ENCODE measurements at regions not wholly inside any gene's neighbourhood (a gene's known extent, or its start where the extent isn't known, plus 50 kb on each side); places are given as distances from the start of the nearest gene placed in this dataset.
"Not testable (repeated sequence)": the region's sequence is repeated elsewhere in the genome, so short reads cannot be mapped to it uniquely, and the experiment has no call there.

DNA sequence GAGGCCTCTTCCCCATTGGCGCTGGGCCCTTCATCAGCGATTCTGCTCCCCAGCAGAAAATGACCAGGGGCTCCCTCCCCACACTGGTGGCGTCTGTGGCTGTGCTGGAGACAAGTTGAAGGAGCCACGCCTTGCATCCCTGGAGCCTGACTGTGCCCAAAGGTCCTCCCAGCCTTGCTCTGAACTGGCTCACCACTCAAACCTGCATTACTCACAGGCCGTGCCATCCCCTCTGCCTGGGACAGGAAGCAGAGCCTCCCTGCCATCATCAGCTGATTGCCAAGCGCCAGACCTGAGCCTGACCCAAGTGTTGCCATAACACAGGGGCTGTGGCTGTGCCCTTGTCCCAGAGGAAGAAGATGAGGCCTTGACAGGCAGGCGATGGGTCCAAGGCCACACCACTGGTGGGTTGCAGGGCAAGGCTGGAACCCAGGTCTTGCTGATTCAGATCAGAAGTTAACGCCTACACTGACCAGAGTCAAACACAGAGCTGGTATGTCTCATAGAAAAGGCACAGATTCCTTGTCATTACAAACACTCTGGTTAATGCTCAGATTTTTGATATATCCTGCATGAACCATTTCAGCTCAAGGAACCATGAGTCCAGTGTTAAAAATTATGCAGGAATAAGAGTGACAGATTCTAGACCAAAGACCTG is 151.1 kb downstream of the BCL2L11 start:
- H3K4me1 ChIP-seq (ENCODE audit: insufficient read depth, low read length, poor library complexity, severe bottlenecking); intact Hi-C loops (cut with micrococcal nuclease; ENCODE audit: unreplicated experiment); BruUV-seq (replicated peaks); H3K36me3 ChIP-seq (ENCODE audit: insufficient read depth, low read length); POLR2A ChIA-PET; H3K4me3 ChIP-seq (ENCODE audit: low read depth, low read length, poor library complexity, severe bottlenecking); DNase-seq (ENCODE audit: low spot score); H3K79me2 ChIP-seq (ENCODE audit: insufficient read depth, low read depth, low read length); H2AFZ ChIP-seq (ENCODE audit: low read length); H4K20me1 ChIP-seq (ENCODE audit: insufficient read depth, low read length); H3K9me2 ChIP-seq (ENCODE audit: insufficient read depth, low read length); CTCF ChIA-PET (ENCODE audit: unreplicated experiment); H3K9me3 ChIP-seq (ENCODE audit: low read length); H3K27ac ChIP-seq (ENCODE audit: low read depth, low read length, poor library complexity, severe bottlenecking); H3K4me2 ChIP-seq (ENCODE audit: low read length): not testable (repeated sequence)

DNA sequence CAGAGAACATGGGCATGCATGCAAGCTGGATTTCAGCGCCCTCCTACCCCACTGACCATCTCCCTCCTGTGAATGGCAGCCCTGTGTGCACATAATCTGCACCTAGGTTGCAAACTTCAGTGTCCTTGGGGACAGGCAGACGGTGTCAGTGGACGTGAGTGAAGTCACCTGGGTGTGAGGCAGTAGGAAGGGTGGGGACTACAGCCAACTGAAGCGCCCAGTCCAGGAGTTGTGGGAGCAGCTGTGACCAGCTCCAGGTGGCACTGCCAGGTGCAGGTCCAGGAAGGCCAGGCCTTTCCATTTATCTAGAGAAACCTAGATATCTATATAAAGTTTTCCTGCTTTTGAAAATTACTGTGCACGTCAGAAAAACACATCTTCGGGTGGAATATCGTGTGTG is 152.3 kb downstream of the BCL2L11 start:
- H3K4me1 ChIP-seq (ENCODE audit: insufficient read depth, low read length, poor library complexity, severe bottlenecking); H4K20me1 ChIP-seq (ENCODE audit: insufficient read depth, low read length); CTCF ChIA-PET (ENCODE audit: unreplicated experiment); H3K9me3 ChIP-seq (ENCODE audit: low read length); DNase-seq (ENCODE audit: low spot score); H2AFZ ChIP-seq (ENCODE audit: low read length); H3K9me2 ChIP-seq (ENCODE audit: insufficient read depth, low read length); POLR2A ChIA-PET; H3K4me2 ChIP-seq (ENCODE audit: low read length); H3K4me3 ChIP-seq (ENCODE audit: low read depth, low read length, poor library complexity, severe bottlenecking); H3K36me3 ChIP-seq (ENCODE audit: insufficient read depth, low read length); H3K27ac ChIP-seq (ENCODE audit: low read depth, low read length, poor library complexity, severe bottlenecking); intact Hi-C loops (cut with micrococcal nuclease; ENCODE audit: unreplicated experiment); H3K79me2 ChIP-seq (ENCODE audit: insufficient read depth, low read depth, low read length); BruUV-seq (replicated peaks): not testable (repeated sequence)

DNA sequence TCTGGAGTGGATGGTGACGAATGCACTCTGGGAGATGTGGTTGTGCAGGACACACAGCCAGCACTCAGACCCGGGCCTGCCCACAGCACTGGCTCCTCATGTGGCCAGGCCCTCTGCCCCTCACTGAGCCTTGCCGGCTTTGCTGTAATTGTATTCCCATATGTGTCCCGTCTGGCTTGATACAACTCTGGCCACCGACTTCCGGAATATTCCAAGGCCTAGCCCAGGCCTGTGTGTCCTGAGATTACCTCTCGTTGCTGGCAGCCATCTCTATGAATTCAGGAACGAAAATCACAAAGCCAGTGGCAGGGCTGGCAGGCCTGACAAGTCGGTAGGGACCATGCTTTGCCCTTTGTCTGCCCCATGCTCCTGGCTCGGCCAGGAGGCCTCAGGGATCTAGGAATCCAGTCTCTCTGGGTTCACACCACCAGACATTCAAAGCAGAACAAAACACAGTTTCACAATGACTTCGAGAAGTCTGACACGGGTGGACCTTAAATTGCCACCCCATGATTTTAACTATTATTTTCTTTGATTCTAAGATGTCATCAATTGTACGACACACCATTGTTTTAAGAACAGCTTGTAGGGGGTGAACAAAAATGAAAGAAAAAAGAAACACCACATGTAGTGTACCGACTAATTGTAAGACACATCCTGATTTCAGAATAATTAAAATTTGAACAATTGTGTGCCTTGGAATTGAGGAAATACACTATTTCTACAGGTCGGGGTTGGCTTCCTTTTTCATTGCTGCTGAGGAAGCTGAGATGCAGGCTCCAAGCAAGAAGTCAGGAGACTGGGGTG is 154.5 kb downstream of the BCL2L11 start:
- H3K9me2 ChIP-seq (ENCODE audit: insufficient read depth, low read length); H2AFZ ChIP-seq (ENCODE audit: low read length); H3K4me3 ChIP-seq (ENCODE audit: low read depth, low read length, poor library complexity, severe bottlenecking); H3K9me3 ChIP-seq (ENCODE audit: low read length); H3K4me1 ChIP-seq (ENCODE audit: insufficient read depth, low read length, poor library complexity, severe bottlenecking); BruUV-seq (replicated peaks); POLR2A ChIA-PET; H4K20me1 ChIP-seq (ENCODE audit: insufficient read depth, low read length); H3K36me3 ChIP-seq (ENCODE audit: insufficient read depth, low read length); intact Hi-C loops (cut with micrococcal nuclease; ENCODE audit: unreplicated experiment); H3K27ac ChIP-seq (ENCODE audit: low read depth, low read length, poor library complexity, severe bottlenecking); CTCF ChIA-PET (ENCODE audit: unreplicated experiment); H3K4me2 ChIP-seq (ENCODE audit: low read length); DNase-seq (ENCODE audit: low spot score); H3K79me2 ChIP-seq (ENCODE audit: insufficient read depth, low read depth, low read length): not testable (repeated sequence)

DNA sequence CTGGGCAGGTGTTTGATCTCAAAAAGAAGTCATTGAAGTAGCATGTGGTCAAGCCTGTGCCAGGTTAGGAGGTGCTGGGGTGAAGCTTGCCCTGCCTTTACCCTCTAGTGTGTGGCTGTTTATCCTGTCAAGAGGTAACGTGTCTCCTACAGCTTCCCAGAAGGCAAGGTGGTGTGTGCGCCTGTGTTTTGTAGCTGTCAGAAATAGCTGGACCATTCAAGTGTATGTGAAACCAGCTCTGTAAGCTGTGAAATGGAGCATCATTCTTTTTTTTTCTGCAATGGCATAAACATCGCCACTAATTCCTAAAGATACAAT is 155.1 kb downstream of the BCL2L11 start:
- intact Hi-C loops (cut with micrococcal nuclease; ENCODE audit: unreplicated experiment); CTCF ChIA-PET (ENCODE audit: unreplicated experiment); DNase-seq (ENCODE audit: low spot score); H3K9me2 ChIP-seq (ENCODE audit: insufficient read depth, low read length); H3K9me3 ChIP-seq (ENCODE audit: low read length); H3K4me1 ChIP-seq (ENCODE audit: insufficient read depth, low read length, poor library complexity, severe bottlenecking); H3K4me2 ChIP-seq (ENCODE audit: low read length); H3K79me2 ChIP-seq (ENCODE audit: insufficient read depth, low read depth, low read length); H4K20me1 ChIP-seq (ENCODE audit: insufficient read depth, low read length); H2AFZ ChIP-seq (ENCODE audit: low read length); H3K4me3 ChIP-seq (ENCODE audit: low read depth, low read length, poor library complexity, severe bottlenecking); H3K27ac ChIP-seq (ENCODE audit: low read depth, low read length, poor library complexity, severe bottlenecking); POLR2A ChIA-PET; BruUV-seq (replicated peaks); H3K36me3 ChIP-seq (ENCODE audit: insufficient read depth, low read length): not testable (repeated sequence)

DNA sequence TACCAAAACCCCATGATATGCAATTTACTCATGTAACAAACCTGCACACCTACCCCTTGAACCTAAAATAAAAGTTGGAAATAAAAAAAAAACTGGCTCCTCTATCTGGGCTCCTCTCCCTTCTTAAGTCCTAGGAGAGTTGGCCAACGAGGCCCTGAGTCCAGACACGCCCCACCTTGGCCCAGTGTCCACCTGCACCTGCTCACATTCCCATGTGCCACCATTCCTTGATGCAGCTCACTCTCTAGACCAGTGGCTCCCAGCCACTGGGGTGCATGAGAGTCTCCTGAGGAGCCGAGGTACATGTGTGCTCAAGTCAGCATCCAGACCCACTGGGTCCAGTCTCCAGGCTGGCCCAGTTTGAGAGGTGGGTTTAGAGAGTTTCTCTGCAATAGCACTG is 157.4 kb downstream of the BCL2L11 start:
- H3K27ac ChIP-seq (ENCODE audit: low read depth, low read length, poor library complexity, severe bottlenecking); H3K4me2 ChIP-seq (ENCODE audit: low read length); H3K4me1 ChIP-seq (ENCODE audit: insufficient read depth, low read length, poor library complexity, severe bottlenecking); H2AFZ ChIP-seq (ENCODE audit: low read length); H3K9me2 ChIP-seq (ENCODE audit: insufficient read depth, low read length); H3K4me3 ChIP-seq (ENCODE audit: low read depth, low read length, poor library complexity, severe bottlenecking); H3K36me3 ChIP-seq (ENCODE audit: insufficient read depth, low read length); intact Hi-C loops (cut with micrococcal nuclease; ENCODE audit: unreplicated experiment); H3K79me2 ChIP-seq (ENCODE audit: insufficient read depth, low read depth, low read length); CTCF ChIA-PET (ENCODE audit: unreplicated experiment); BruUV-seq (replicated peaks); POLR2A ChIA-PET; H4K20me1 ChIP-seq (ENCODE audit: insufficient read depth, low read length); DNase-seq (ENCODE audit: low spot score); H3K9me3 ChIP-seq (ENCODE audit: low read length): not testable (repeated sequence)

DNA sequence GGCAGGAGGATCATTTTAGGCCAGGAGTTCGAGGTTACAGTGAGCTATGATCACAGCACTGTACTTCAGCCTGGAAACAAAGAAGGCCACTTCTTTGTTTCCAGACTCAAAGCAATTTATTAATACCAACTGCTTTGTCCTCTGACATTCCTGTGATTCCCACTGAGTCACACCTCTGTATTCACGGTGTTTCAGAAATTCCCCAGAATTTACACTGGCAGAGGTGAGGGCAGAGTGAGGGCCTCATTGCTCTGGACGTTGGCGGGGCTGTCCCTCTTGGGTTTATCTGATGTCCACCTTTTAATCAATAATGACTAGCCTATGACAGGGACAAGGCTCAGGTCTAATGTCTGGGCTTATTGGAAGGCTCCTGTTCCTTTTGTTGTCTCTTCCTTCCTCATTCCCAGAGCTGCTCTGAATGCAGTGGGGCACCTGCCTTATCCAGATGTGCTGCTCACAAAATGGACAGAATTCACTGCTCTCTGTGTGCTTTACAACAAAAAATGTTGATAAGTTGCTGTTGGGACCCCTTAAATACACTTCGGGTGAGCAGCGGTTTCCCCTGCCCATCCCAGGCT is 160.1 kb downstream of the BCL2L11 start:
- intact Hi-C loops (cut with micrococcal nuclease; ENCODE audit: unreplicated experiment); BruUV-seq (replicated peaks); H3K4me2 ChIP-seq (ENCODE audit: low read length); H3K79me2 ChIP-seq (ENCODE audit: insufficient read depth, low read depth, low read length); H2AFZ ChIP-seq (ENCODE audit: low read length); CTCF ChIA-PET (ENCODE audit: unreplicated experiment); POLR2A ChIA-PET; H3K4me1 ChIP-seq (ENCODE audit: insufficient read depth, low read length, poor library complexity, severe bottlenecking); DNase-seq (ENCODE audit: low spot score); H3K36me3 ChIP-seq (ENCODE audit: insufficient read depth, low read length); H3K9me3 ChIP-seq (ENCODE audit: low read length); H3K9me2 ChIP-seq (ENCODE audit: insufficient read depth, low read length); H3K4me3 ChIP-seq (ENCODE audit: low read depth, low read length, poor library complexity, severe bottlenecking); H4K20me1 ChIP-seq (ENCODE audit: insufficient read depth, low read length); H3K27ac ChIP-seq (ENCODE audit: low read depth, low read length, poor library complexity, severe bottlenecking): not testable (repeated sequence)
